ENCODE measurements at regions not wholly inside any gene's neighbourhood (a gene's known extent, or its start where the extent isn't known, plus 50 kb on each side); places are given as distances from the start of the nearest gene placed in this dataset.

GRCh38 chr10:47140761-47141348 is 159.1 kb upstream of the GDF10 start:
- WGBS, 2 donors, result 61 to 62% methylated on average over 6 of the region's 6 CpGs
- no peak for ATAC-seq
- intact Hi-C loops (cut with DNase I), result no loop called here

GRCh38 chr10:47141349-47141748 is 158.6 kb upstream of the GDF10 start:
- intact Hi-C loops (cut with DNase I), result no loop called here

More at GRCh38 chr10:47140761-47141348, 159.1 kb upstream of the GDF10 start:
- Histone ChIP-seq H3K4me1 (no peaks in the 10 kb centered on the region), H3K27ac (no peak overlapping the region), H3K27me3 (no peaks in the 10 kb centered on the region), H3K4me3 (no peak overlapping the region), H3K9me3 (no peaks in the 10 kb centered on the region), H3K36me3 (no peaks in the 10 kb centered on the region)
- TF ChIP-seq CTCF (IDR thresholded peaks at IDR 0.05), result no peak
- DNase-seq, result no peak

GRCh38 chr10:47143072-47143471 is 156.9 kb upstream of the GDF10 start:
- TF ChIP-seq CTCF (IDR thresholded peaks at IDR 0.05), result no peak
- H3K9me3 ChIP-seq, result no peaks in the 10 kb centered on the region
- intact Hi-C loops (cut with DNase I), result no loop called here
- DNase-seq, result no peak
- WGBS, 2 donors, result 90 to 93% methylated on average over 9 of the region's 9 CpGs
- no peaks in the 10 kb centered on the region for H3K36me3 ChIP-seq
- H3K4me1 ChIP-seq, result peaks cover 0 to 3% (median 0%) of the 10 kb centered on the region in 9 donors
- H3K27ac ChIP-seq, result no peak overlapping the region
- ATAC-seq, result no peak
- H3K4me3 ChIP-seq, result no peak overlapping the region
- no peaks in the 10 kb centered on the region for H3K27me3 ChIP-seq

More at GRCh38 chr10:47141349-47141748, 158.6 kb upstream of the GDF10 start:
- no peak for ATAC-seq
- WGBS, 2 donors, result 89 to 93% methylated on average over 5 of the region's 5 CpGs
- no peaks in the 10 kb centered on the region for H3K27me3 ChIP-seq
- no peak overlapping the region for H3K27ac ChIP-seq
- TF ChIP-seq CTCF (IDR thresholded peaks at IDR 0.05), result no peak
- no peak for DNase-seq
- no peaks in the 10 kb centered on the region for H3K9me3 ChIP-seq
- no peak overlapping the region for H3K4me3 ChIP-seq
- H3K4me1 ChIP-seq, result peaks cover 0 to 2% (median 0%) of the 10 kb centered on the region in 9 donors
- H3K36me3 ChIP-seq, result no peaks in the 10 kb centered on the region

- Histone ChIP-seq H3K27me3 (no peaks in the 10 kb centered on the region), H3K4me3 (no peak overlapping the region), H3K27ac (no peak overlapping the region), H3K4me1 (peaks cover 0 to 3% (median 0%) of the 10 kb centered on the region in 9 donors), H3K9me3 (no peaks in the 10 kb centered on the region), H3K36me3 (no peaks in the 10 kb centered on the region)
- DNase-seq, result no peak
- ATAC-seq, result peak in 1 of 8 donors; percentile 26
- intact Hi-C loops (cut with DNase I), result no loop called here
- 78 to 100% methylated on average over 1 of the region's 1 CpG for WGBS, 2 donors
- TF ChIP-seq CTCF (IDR thresholded peaks at IDR 0.05), result no peak
These were observed 156.5 kb upstream of the GDF10 start for GRCh38 chr10:47143473-47143872.
